ENCODE measurements at regions not wholly inside any gene's neighbourhood (a gene's known extent, or its start where the extent isn't known, plus 50 kb on each side); places are given as distances from the start of the nearest gene placed in this dataset.

DNA sequence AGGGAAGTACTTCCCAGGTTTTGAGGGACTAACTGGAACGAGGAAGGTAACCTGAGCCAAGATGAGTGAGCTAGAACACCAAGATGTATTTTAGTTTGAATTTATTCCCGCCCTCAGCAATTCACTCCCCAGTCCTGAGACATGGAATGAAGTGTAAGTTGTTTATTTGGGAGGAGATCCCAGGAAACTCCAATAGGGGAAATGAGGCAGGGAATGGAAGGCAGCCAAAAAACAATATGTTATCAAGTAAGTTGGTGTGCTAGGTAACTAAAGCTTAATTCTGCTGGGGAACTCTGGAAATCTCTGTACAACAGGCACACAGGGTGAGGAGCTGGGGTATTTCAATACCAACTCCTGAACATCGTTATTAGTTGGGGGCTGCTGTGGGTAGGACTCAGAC, 189.7 kb upstream of the HDAC9 start:
- no peak overlapping the region for H3K27ac ChIP-seq (ENCODE audit: low read depth in 1 of 2, low read length in 1 of 2)
- H3K4me1 ChIP-seq (ENCODE audit: control insufficient read depth in 5 of 5, insufficient read depth in 5 of 5, low read length in 5 of 5): peaks cover 0 to 11% (median 0%) of the 10 kb centered on the region in 5 donors
- no peak for ATAC-seq (ENCODE audit: insufficient read depth, low FRiP score)

DNA sequence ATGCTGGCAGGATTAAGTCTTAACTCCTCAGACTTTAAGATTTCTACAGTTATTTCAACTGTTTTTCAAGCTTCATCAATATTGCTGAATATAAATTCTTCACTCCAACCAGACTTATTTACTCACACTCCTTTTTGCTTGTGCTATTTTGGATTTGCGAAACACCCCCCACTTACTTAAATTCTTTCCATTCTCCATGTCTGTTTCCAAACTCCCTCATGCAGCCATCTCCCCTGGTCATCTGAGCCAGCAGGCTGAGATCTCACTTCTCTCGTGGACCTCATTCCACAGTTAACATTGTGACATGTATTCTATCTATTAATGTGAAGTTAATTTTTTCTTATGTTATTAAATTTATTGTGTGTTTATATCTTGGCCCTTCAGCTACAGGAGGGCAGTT, 188.9 kb upstream of the HDAC9 start:
- H3K4me3 ChIP-seq: no peak overlapping the region
- H3K27ac ChIP-seq (ENCODE audit: low read depth in 1 of 2, low read length in 1 of 2): no peak overlapping the region
- no peaks in the 10 kb centered on the region for H3K27me3 ChIP-seq (ENCODE audit: control insufficient read depth in 3 of 3, insufficient read depth in 3 of 3, low read length in 2 of 3)
- DNase-seq (no peak), ATAC-seq (ENCODE audit: insufficient read depth, low FRiP score) (no peak)
- 80 to 85% methylated on average over 2 of the region's 2 CpGs for WGBS, 2 donors
- no peaks in the 10 kb centered on the region for H3K36me3 ChIP-seq (ENCODE audit: control insufficient read depth in 4 of 4, insufficient read depth in 4 of 4, low read length in 4 of 4)
- no peak overlapping the region for H3K9ac ChIP-seq (ENCODE audit: insufficient read depth in 1 of 2, low read length in 2 of 2)
- TF ChIP-seq, protein P1, sequence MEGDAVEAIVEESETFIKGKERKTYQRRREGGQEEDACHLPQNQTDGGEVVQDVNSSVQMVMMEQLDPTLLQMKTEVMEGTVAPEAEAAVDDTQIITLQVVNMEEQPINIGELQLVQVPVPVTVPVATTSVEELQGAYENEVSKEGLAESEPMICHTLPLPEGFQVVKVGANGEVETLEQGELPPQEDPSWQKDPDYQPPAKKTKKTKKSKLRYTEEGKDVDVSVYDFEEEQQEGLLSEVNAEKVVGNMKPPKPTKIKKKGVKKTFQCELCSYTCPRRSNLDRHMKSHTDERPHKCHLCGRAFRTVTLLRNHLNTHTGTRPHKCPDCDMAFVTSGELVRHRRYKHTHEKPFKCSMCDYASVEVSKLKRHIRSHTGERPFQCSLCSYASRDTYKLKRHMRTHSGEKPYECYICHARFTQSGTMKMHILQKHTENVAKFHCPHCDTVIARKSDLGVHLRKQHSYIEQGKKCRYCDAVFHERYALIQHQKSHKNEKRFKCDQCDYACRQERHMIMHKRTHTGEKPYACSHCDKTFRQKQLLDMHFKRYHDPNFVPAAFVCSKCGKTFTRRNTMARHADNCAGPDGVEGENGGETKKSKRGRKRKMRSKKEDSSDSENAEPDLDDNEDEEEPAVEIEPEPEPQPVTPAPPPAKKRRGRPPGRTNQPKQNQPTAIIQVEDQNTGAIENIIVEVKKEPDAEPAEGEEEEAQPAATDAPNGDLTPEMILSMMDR (IDR thresholded peaks at IDR 0.05; ENCODE audit: control extremely low read depth, extremely low read depth): no peak
- H3K9me3 ChIP-seq (ENCODE audit: control insufficient read depth in 4 of 4, insufficient read depth in 3 of 4, low read length in 3 of 4): no peaks in the 10 kb centered on the region
- H3K4me1 ChIP-seq (ENCODE audit: control insufficient read depth in 5 of 5, insufficient read depth in 5 of 5, low read length in 5 of 5): peaks cover 0 to 11% (median 0%) of the 10 kb centered on the region in 5 donors

More for the DNA sequence above, 189.7 kb upstream of the HDAC9 start:
- no peak for DNase-seq
- TF ChIP-seq, protein P1 (IDR thresholded peaks at IDR 0.05; ENCODE audit: control extremely low read depth, extremely low read depth): no peak
- Histone ChIP-seq H3K9ac (ENCODE audit: insufficient read depth in 1 of 2, low read length in 2 of 2) (no peak overlapping the region), H3K36me3 (ENCODE audit: control insufficient read depth in 4 of 4, insufficient read depth in 4 of 4, low read length in 4 of 4) (no peaks in the 10 kb centered on the region), H3K4me3 (no peak overlapping the region), H3K9me3 (ENCODE audit: control insufficient read depth in 4 of 4, insufficient read depth in 3 of 4, low read length in 3 of 4) (no peaks in the 10 kb centered on the region), H3K27me3 (ENCODE audit: control insufficient read depth in 3 of 3, insufficient read depth in 3 of 3, low read length in 2 of 3) (no peaks in the 10 kb centered on the region)
- WGBS, 2 donors: 54 to 65% methylated on average over 3 of the region's 3 CpGs

DNA sequence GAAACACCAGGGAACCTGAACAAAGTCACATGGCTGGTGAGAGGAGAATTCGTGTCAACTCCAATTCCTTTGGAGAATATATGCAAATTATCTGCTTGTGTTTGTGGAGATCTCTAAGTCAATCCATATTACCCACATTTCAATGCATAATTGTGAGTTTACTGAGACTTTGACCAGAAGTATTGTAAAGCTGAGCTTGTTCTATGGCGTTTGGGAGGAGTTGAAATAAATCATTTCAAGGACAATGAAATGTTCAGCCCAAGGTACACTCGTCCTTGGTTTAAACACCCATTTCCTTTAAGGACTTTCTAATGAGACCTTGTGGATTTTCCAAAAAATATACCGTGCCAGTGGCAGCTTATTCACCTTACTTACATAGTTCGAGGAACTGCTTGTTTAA, 186.6 kb upstream of the HDAC9 start:
- no peak for ATAC-seq (ENCODE audit: insufficient read depth, low FRiP score)

DNA sequence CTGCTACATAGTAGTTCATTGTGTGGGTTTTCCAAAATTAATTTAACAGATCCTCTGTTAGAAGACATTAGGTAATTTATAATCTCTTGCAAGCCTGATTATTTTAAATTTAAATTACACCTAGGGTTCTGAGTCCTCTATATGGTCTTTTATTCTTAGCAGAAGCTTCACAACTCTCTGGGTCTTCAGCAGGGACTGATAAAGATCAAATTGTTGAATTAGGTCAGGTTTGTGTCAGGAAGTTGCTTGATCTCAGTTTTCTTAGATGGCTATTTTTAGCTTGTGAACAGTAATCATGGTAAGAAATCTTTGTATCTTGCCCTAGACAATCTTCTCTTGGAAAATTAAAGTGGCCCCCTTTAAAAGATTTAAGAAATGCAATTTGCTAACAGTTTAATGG, 183.1 kb upstream of the HDAC9 start:
- DNase-seq (no peak), ATAC-seq (ENCODE audit: insufficient read depth, low FRiP score) (no peak)
- H3K9me3 ChIP-seq (ENCODE audit: control insufficient read depth in 4 of 4, insufficient read depth in 3 of 4, low read length in 3 of 4): no peaks in the 10 kb centered on the region
- no peaks in the 10 kb centered on the region for H3K27me3 ChIP-seq (ENCODE audit: control insufficient read depth in 3 of 3, insufficient read depth in 3 of 3, low read length in 2 of 3)
- H3K9ac ChIP-seq (ENCODE audit: insufficient read depth in 1 of 2, low read length in 2 of 2): no peak overlapping the region
- peaks cover 0 to 7% (median 0%) of the 10 kb centered on the region in 5 donors for H3K4me1 ChIP-seq (ENCODE audit: control insufficient read depth in 5 of 5, insufficient read depth in 5 of 5, low read length in 5 of 5)
- no peak overlapping the region for H3K4me3 ChIP-seq
- no peaks in the 10 kb centered on the region for H3K36me3 ChIP-seq (ENCODE audit: control insufficient read depth in 4 of 4, insufficient read depth in 4 of 4, low read length in 4 of 4)
- TF ChIP-seq, protein P1 (IDR thresholded peaks at IDR 0.05; ENCODE audit: control extremely low read depth, extremely low read depth): no peak
- H3K27ac ChIP-seq (ENCODE audit: low read depth in 1 of 2, low read length in 1 of 2): no peak overlapping the region

More for the DNA sequence above, 186.6 kb upstream of the HDAC9 start:
- Histone ChIP-seq H3K4me1 (ENCODE audit: control insufficient read depth in 5 of 5, insufficient read depth in 5 of 5, low read length in 5 of 5) (peaks cover 0 to 11% (median 0%) of the 10 kb centered on the region in 5 donors), H3K9ac (ENCODE audit: insufficient read depth in 1 of 2, low read length in 2 of 2) (no peak overlapping the region), H3K4me3 (no peak overlapping the region), H3K27me3 (ENCODE audit: control insufficient read depth in 3 of 3, insufficient read depth in 3 of 3, low read length in 2 of 3) (no peaks in the 10 kb centered on the region), H3K36me3 (ENCODE audit: control insufficient read depth in 4 of 4, insufficient read depth in 4 of 4, low read length in 4 of 4) (no peaks in the 10 kb centered on the region), H3K9me3 (ENCODE audit: control insufficient read depth in 4 of 4, insufficient read depth in 3 of 4, low read length in 3 of 4) (no peaks in the 10 kb centered on the region), H3K27ac (ENCODE audit: low read depth in 1 of 2, low read length in 1 of 2) (no peak overlapping the region)
- TF ChIP-seq, protein P1 (IDR thresholded peaks at IDR 0.05; ENCODE audit: control extremely low read depth, extremely low read depth): no peak
- no peak for DNase-seq
- 41 to 42% methylated on average over 5 of the region's 5 CpGs for WGBS, 2 donors

All from lung (tissue), 11 donors.